ENCODE measurements at regions not wholly inside any gene's neighbourhood (a gene's known extent, or its start where the extent isn't known, plus 50 kb on each side); places are given as distances from the start of the nearest gene placed in this dataset.

DNA sequence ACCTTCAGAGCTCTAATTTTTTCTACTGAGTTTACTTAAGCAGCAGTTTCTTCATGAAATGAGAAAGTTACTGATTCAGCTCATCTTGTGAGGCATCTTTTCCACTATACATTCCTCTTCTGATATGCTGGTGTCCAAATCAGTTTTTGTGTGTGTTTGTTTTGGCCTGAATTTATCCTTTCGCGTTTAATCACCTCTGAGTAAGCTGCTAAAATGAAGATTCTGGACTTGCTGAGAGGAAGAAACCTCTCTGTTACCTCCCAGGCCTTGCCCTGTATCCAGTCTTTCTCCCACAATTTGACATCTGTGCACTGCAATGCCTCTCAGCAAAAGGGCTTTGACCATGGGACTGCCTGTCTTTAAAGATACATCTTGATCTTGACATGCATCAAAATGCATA, 536.2 kb upstream of the NRSN1 start:
- H3K27me3 ChIP-seq (ENCODE audit: control insufficient read depth in 2 of 2, insufficient read depth in 2 of 2, low read length in 2 of 2), result no peaks in the 10 kb centered on the region
- H3K9ac ChIP-seq (ENCODE audit: low read depth in 1 of 2, low read length in 2 of 2), result no peak overlapping the region
- H3K4me1 ChIP-seq (ENCODE audit: control insufficient read depth in 2 of 2, insufficient read depth in 2 of 2, low read length in 2 of 2), result no peaks in the 10 kb centered on the region
- no peaks in the 10 kb centered on the region for H3K9me3 ChIP-seq (ENCODE audit: control insufficient read depth in 2 of 2, low read length in 2 of 2)
- no peak overlapping the region for H3K27ac ChIP-seq (ENCODE audit: low read depth in 2 of 2, low read length in 2 of 2)
- H3K36me3 ChIP-seq (ENCODE audit: control insufficient read depth in 2 of 2, insufficient read depth in 2 of 2, low read length in 2 of 2), result no peaks in the 10 kb centered on the region
- H3K4me3 ChIP-seq (ENCODE audit: low read length in 2 of 2), result no peak overlapping the region

GRCh38 chr6:23590498-23591126, 535.4 kb upstream of the NRSN1 start:
- Histone ChIP-seq H3K4me1 (ENCODE audit: control insufficient read depth in 2 of 2, insufficient read depth in 2 of 2, low read length in 2 of 2) (no peaks in the 10 kb centered on the region), H3K9ac (ENCODE audit: low read depth in 1 of 2, low read length in 2 of 2) (no peak overlapping the region), H3K4me3 (ENCODE audit: low read length in 2 of 2) (no peak overlapping the region), H3K36me3 (ENCODE audit: control insufficient read depth in 2 of 2, insufficient read depth in 2 of 2, low read length in 2 of 2) (no peaks in the 10 kb centered on the region), H3K27ac (ENCODE audit: low read depth in 2 of 2, low read length in 2 of 2) (no peak overlapping the region), H3K27me3 (ENCODE audit: control insufficient read depth in 2 of 2, insufficient read depth in 2 of 2, low read length in 2 of 2) (no peaks in the 10 kb centered on the region), H3K9me3 (ENCODE audit: control insufficient read depth in 2 of 2, low read length in 2 of 2) (no peaks in the 10 kb centered on the region)

DNA sequence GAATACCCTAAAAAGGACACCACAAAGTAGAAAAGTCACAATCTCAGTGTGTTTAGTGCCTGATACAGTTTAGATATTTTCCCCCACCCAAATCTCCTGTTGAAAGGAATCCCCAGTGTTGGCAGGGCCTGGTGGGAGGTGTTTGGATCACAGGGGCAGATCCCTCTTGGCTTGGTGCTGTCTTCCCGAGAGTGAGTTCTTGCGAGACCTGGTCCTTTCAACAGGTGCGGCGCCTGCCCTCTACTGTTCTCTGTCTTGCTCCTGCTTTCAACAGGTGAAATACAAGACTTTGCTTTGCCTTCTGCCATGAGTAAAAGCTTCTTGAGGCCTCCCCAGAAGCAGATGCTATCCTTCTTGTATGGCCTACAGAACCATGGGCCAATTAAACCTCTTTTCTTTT, 534.3 kb upstream of the NRSN1 start:
- Histone ChIP-seq H3K4me1 (ENCODE audit: control insufficient read depth in 2 of 2, insufficient read depth in 2 of 2, low read length in 2 of 2) (no peaks in the 10 kb centered on the region), H3K9ac (ENCODE audit: low read depth in 1 of 2, low read length in 2 of 2) (no peak overlapping the region), H3K4me3 (ENCODE audit: low read length in 2 of 2) (no peak overlapping the region), H3K36me3 (ENCODE audit: control insufficient read depth in 2 of 2, insufficient read depth in 2 of 2, low read length in 2 of 2) (no peaks in the 10 kb centered on the region), H3K27me3 (ENCODE audit: control insufficient read depth in 2 of 2, insufficient read depth in 2 of 2, low read length in 2 of 2) (no peaks in the 10 kb centered on the region), H3K9me3 (ENCODE audit: control insufficient read depth in 2 of 2, low read length in 2 of 2) (no peaks in the 10 kb centered on the region), H3K27ac (ENCODE audit: low read depth in 2 of 2, low read length in 2 of 2) (no peak overlapping the region)

GRCh38 chr6:23600118-23600517, 525.9 kb upstream of the NRSN1 start:
- H3K36me3 ChIP-seq (ENCODE audit: control insufficient read depth in 2 of 2, insufficient read depth in 2 of 2, low read length in 2 of 2), result no peaks in the 10 kb centered on the region
- no peak overlapping the region for H3K27ac ChIP-seq (ENCODE audit: low read depth in 2 of 2, low read length in 2 of 2)
- no peak overlapping the region for H3K4me3 ChIP-seq (ENCODE audit: low read length in 2 of 2)
- no peaks in the 10 kb centered on the region for H3K4me1 ChIP-seq (ENCODE audit: control insufficient read depth in 2 of 2, insufficient read depth in 2 of 2, low read length in 2 of 2)
- no peak overlapping the region for H3K9ac ChIP-seq (ENCODE audit: low read depth in 1 of 2, low read length in 2 of 2)
- no peaks in the 10 kb centered on the region for H3K27me3 ChIP-seq (ENCODE audit: control insufficient read depth in 2 of 2, insufficient read depth in 2 of 2, low read length in 2 of 2)
- peaks cover 0 to 4% of the 10 kb centered on the region in 2 donors for H3K9me3 ChIP-seq (ENCODE audit: control insufficient read depth in 2 of 2, low read length in 2 of 2)

DNA sequence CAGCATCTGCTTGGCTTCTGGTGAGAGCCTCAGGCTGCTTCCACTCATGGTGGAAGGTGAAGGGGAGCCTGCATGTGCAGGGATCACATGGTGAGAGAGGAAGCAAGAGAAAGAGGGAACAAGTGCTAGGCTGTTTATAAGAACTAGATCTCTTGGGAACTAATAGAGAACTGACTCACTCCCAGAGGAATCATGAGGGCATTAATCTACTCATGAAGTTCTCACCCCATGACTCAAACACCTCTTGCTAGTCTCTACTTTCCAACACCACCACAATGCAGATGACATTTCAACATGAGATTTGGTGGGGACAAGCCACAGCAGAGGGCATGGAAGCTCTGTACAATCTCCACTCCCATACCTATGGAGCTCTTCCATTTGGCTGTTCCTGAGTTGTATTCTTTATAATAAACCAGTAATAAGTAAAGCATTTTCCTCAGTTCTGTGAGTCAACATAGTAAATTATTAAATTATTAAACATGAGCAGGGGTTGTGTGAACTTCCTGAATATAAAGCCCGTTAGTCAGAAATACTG, 524.1 kb upstream of the NRSN1 start:
- H3K27ac ChIP-seq (ENCODE audit: low read depth in 2 of 2, low read length in 2 of 2), result no peak overlapping the region
- H3K4me3 ChIP-seq (ENCODE audit: low read length in 2 of 2), result no peak overlapping the region
- H3K27me3 ChIP-seq (ENCODE audit: control insufficient read depth in 2 of 2, insufficient read depth in 2 of 2, low read length in 2 of 2), result no peaks in the 10 kb centered on the region
- H3K4me1 ChIP-seq (ENCODE audit: control insufficient read depth in 2 of 2, insufficient read depth in 2 of 2, low read length in 2 of 2), result no peaks in the 10 kb centered on the region
- H3K9ac ChIP-seq (ENCODE audit: low read depth in 1 of 2, low read length in 2 of 2), result no peak overlapping the region
- no peaks in the 10 kb centered on the region for H3K36me3 ChIP-seq (ENCODE audit: control insufficient read depth in 2 of 2, insufficient read depth in 2 of 2, low read length in 2 of 2)
- H3K9me3 ChIP-seq (ENCODE audit: control insufficient read depth in 2 of 2, low read length in 2 of 2), result peaks cover 0 to 4% of the 10 kb centered on the region in 2 donors

DNA sequence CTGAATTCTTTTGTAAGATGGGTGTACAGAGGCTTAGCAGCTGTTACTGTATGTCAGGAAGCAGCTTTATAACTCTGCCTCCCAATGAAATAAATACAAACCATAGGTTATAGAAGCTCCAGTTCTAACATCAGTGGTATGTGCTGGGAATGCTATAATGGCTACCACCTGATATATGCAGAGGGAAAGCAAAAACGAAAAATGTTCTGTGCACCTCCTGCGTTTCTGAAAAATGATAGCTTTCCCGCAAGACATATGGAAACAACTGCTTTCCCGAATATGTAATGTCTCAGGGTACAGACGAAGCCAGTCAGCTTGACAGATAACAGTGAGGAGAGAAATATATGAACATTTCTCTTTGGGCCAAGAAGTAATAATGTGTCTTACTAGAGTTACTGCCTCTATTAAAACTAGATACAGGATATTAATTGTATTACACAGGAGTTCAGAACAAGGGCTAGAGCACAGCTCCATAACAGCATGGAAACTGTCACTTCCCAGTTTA, 517.0 kb upstream of the NRSN1 start:
- H3K4me1 ChIP-seq (ENCODE audit: control insufficient read depth in 2 of 2, insufficient read depth in 2 of 2, low read length in 2 of 2), result no peaks in the 10 kb centered on the region
- H3K9me3 ChIP-seq (ENCODE audit: control insufficient read depth in 2 of 2, low read length in 2 of 2), result no peaks in the 10 kb centered on the region
- H3K27me3 ChIP-seq (ENCODE audit: control insufficient read depth in 2 of 2, insufficient read depth in 2 of 2, low read length in 2 of 2), result no peaks in the 10 kb centered on the region
- no peak overlapping the region for H3K27ac ChIP-seq (ENCODE audit: low read depth in 2 of 2, low read length in 2 of 2)
- H3K4me3 ChIP-seq (ENCODE audit: low read length in 2 of 2), result no peak overlapping the region
- H3K36me3 ChIP-seq (ENCODE audit: control insufficient read depth in 2 of 2, insufficient read depth in 2 of 2, low read length in 2 of 2), result no peaks in the 10 kb centered on the region
- H3K9ac ChIP-seq (ENCODE audit: low read depth in 1 of 2, low read length in 2 of 2), result no peak overlapping the region

- no peak overlapping the region for H3K4me3 ChIP-seq (ENCODE audit: low read length in 2 of 2)
Observed at GRCh38 chr6:23611776-23612381, 514.1 kb upstream of the NRSN1 start.

DNA sequence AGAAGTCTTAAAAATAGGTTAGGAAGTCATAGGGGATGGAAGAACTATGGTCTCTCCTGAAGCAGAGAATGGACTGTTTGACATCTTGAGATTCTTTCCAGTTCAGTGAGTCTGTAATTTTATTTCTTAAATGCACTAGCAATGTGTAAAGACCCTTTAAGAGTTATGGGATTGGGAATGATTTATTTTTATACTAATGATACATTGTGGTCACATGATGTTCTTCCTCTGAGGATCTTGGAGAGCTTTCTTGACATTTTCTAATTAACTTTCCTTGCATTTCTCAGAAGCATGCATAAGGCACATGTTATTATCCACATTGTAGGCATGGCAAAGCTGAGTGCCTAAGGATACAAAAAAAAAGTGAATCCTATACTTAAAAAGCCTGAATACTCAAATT, 507.6 kb upstream of the NRSN1 start:
- Histone ChIP-seq H3K9me3 (ENCODE audit: control insufficient read depth in 2 of 2, low read length in 2 of 2) (no peaks in the 10 kb centered on the region), H3K4me3 (ENCODE audit: low read length in 2 of 2) (no peak overlapping the region), H3K27ac (ENCODE audit: low read depth in 2 of 2, low read length in 2 of 2) (no peak overlapping the region), H3K4me1 (ENCODE audit: control insufficient read depth in 2 of 2, insufficient read depth in 2 of 2, low read length in 2 of 2) (no peaks in the 10 kb centered on the region), H3K27me3 (ENCODE audit: control insufficient read depth in 2 of 2, insufficient read depth in 2 of 2, low read length in 2 of 2) (no peaks in the 10 kb centered on the region), H3K9ac (ENCODE audit: low read depth in 1 of 2, low read length in 2 of 2) (no peak overlapping the region), H3K36me3 (ENCODE audit: control insufficient read depth in 2 of 2, insufficient read depth in 2 of 2, low read length in 2 of 2) (no peaks in the 10 kb centered on the region)

More at GRCh38 chr6:23611776-23612381, 514.1 kb upstream of the NRSN1 start:
- Histone ChIP-seq H3K9ac (ENCODE audit: low read depth in 1 of 2, low read length in 2 of 2) (no peak overlapping the region), H3K27ac (ENCODE audit: low read depth in 2 of 2, low read length in 2 of 2) (no peak overlapping the region), H3K27me3 (ENCODE audit: control insufficient read depth in 2 of 2, insufficient read depth in 2 of 2, low read length in 2 of 2) (no peaks in the 10 kb centered on the region), H3K36me3 (ENCODE audit: control insufficient read depth in 2 of 2, insufficient read depth in 2 of 2, low read length in 2 of 2) (no peaks in the 10 kb centered on the region), H3K9me3 (ENCODE audit: control insufficient read depth in 2 of 2, low read length in 2 of 2) (no peaks in the 10 kb centered on the region), H3K4me1 (ENCODE audit: control insufficient read depth in 2 of 2, insufficient read depth in 2 of 2, low read length in 2 of 2) (no peaks in the 10 kb centered on the region)

GRCh38 chr6:23620911-23621401, 505.1 kb upstream of the NRSN1 start:
- Histone ChIP-seq H3K9ac (ENCODE audit: low read depth in 1 of 2, low read length in 2 of 2) (no peak overlapping the region), H3K27ac (ENCODE audit: low read depth in 2 of 2, low read length in 2 of 2) (no peak overlapping the region), H3K4me3 (ENCODE audit: low read length in 2 of 2) (no peak overlapping the region), H3K9me3 (ENCODE audit: control insufficient read depth in 2 of 2, low read length in 2 of 2) (no peaks in the 10 kb centered on the region), H3K27me3 (ENCODE audit: control insufficient read depth in 2 of 2, insufficient read depth in 2 of 2, low read length in 2 of 2) (no peaks in the 10 kb centered on the region), H3K4me1 (ENCODE audit: control insufficient read depth in 2 of 2, insufficient read depth in 2 of 2, low read length in 2 of 2) (no peaks in the 10 kb centered on the region), H3K36me3 (ENCODE audit: control insufficient read depth in 2 of 2, insufficient read depth in 2 of 2, low read length in 2 of 2) (no peaks in the 10 kb centered on the region)

DNA sequence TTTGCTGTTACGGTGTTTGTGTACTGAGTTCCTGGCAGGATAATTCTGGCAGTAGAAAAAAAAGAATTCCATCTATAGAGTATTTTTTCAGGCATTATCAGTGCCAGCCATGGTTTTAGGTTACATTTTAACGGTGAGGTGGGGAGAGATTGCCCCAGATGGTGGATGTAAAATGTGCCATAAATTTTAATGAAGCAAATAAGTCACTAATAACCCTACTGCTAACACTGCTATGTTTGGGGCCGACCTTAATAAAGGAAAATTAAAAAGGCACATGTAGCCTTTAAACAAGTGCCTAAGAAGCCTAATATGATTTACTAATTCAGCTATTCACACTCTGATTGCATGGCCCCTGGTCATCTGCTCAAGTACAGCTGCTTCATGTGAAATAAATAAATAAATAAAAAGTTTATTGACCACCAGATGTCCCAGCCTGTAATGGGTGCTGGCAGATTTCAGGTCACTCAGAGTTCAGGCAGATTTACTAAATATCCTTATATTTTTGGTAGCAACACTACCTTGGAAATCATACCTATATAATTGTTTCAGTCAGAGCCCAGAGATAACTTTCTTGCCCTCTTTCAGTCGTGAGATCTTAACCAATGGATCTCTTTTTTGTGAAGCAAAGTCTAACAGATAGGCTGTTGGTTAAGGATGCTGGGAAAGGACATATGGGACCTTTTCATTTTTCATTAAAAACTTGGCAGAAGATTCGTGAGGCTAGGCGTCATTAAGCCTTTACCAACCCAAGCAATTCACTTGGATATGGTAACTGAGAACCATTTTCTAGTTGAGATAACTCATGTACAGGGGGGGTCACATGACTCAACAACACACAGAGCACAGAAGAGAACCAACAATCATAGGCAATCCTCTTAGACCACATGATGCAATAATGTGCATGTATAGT, 495.0 kb upstream of the NRSN1 start:
- Histone ChIP-seq H3K4me3 (ENCODE audit: low read length in 2 of 2) (no peak overlapping the region), H3K9ac (ENCODE audit: low read depth in 1 of 2, low read length in 2 of 2) (no peak overlapping the region), H3K27ac (ENCODE audit: low read depth in 2 of 2, low read length in 2 of 2) (no peak overlapping the region), H3K9me3 (ENCODE audit: control insufficient read depth in 2 of 2, low read length in 2 of 2) (no peaks in the 10 kb centered on the region), H3K27me3 (ENCODE audit: control insufficient read depth in 2 of 2, insufficient read depth in 2 of 2, low read length in 2 of 2) (no peaks in the 10 kb centered on the region), H3K4me1 (ENCODE audit: control insufficient read depth in 2 of 2, insufficient read depth in 2 of 2, low read length in 2 of 2) (no peaks in the 10 kb centered on the region), H3K36me3 (ENCODE audit: control insufficient read depth in 2 of 2, insufficient read depth in 2 of 2, low read length in 2 of 2) (no peaks in the 10 kb centered on the region)
